DLD1 (cell line): ENCODE measurements at regions not wholly inside any gene's neighbourhood (a gene's known extent, or its start where the extent isn't known, plus 50 kb on each side); places are given as distances from the start of the nearest gene placed in this dataset.

Source experiments
- in situ Hi-C: cut with HindIII; loops from 2 replicates; pipeline ENCODE4 v1.10.0; 2017; ENCODE audit warnings: low sequenced_read_pairs

GRCh38 chr14:94850309-94851211, 80.6 kb upstream of the GSC start:
- in situ Hi-C loops = no loop called here

GRCh38 chr14:94844593-94845152, 74.8 kb upstream of the GSC start:
- in situ Hi-C loops = no loop called here

GRCh38 chr14:94840467-94840866, 70.6 kb upstream of the GSC start:
- in situ Hi-C loops = no loop called here

GRCh38 chr14:94839348-94839747, 69.4 kb upstream of the GSC start:
- in situ Hi-C loops = no loop called here

GRCh38 chr14:94836849-94837248, 66.9 kb upstream of the GSC start:
- in situ Hi-C loops = no loop called here

- in situ Hi-C loops = no loop called here
Observed at GRCh38 chr14:94833633-94834032, 63.7 kb upstream of the GSC start.

GRCh38 chr14:94831085-94831484, 61.2 kb upstream of the GSC start:
- in situ Hi-C loops = no loop called here

GRCh38 chr14:94827711-94828447, 58.0 kb upstream of the GSC start:
- in situ Hi-C loops = loop anchor here (10.0 kb wide), 1 partner anchor 163 kb away; no protein-coding TSS in a partner anchor

GRCh38 chr14:94826774-94827173, 56.9 kb upstream of the GSC start:
- in situ Hi-C loops = loop anchor here (10.0 kb wide), 1 partner anchor 162 kb away; no protein-coding TSS in a partner anchor

- in situ Hi-C loops = loop anchor here (10.0 kb wide), 1 partner anchor 159 kb away; no protein-coding TSS in a partner anchor
Observed at GRCh38 chr14:94823556-94824341, 53.8 kb upstream of the GSC start.

GRCh38 chr14:94821705-94822104, 51.8 kb upstream of the GSC start:
- in situ Hi-C loops = loop anchor here (10.0 kb wide), 1 partner anchor 157 kb away; no protein-coding TSS in a partner anchor

- in situ Hi-C loops = loop anchor here (10.0 kb wide), 1 partner anchor 156 kb away; no protein-coding TSS in a partner anchor
Observed at GRCh38 chr14:94820932-94821331, 51.0 kb upstream of the GSC start.
